ENCODE measurements at regions not wholly inside any gene's neighbourhood (a gene's known extent, or its start where the extent isn't known, plus 50 kb on each side); places are given as distances from the start of the nearest gene placed in this dataset.

DNA sequence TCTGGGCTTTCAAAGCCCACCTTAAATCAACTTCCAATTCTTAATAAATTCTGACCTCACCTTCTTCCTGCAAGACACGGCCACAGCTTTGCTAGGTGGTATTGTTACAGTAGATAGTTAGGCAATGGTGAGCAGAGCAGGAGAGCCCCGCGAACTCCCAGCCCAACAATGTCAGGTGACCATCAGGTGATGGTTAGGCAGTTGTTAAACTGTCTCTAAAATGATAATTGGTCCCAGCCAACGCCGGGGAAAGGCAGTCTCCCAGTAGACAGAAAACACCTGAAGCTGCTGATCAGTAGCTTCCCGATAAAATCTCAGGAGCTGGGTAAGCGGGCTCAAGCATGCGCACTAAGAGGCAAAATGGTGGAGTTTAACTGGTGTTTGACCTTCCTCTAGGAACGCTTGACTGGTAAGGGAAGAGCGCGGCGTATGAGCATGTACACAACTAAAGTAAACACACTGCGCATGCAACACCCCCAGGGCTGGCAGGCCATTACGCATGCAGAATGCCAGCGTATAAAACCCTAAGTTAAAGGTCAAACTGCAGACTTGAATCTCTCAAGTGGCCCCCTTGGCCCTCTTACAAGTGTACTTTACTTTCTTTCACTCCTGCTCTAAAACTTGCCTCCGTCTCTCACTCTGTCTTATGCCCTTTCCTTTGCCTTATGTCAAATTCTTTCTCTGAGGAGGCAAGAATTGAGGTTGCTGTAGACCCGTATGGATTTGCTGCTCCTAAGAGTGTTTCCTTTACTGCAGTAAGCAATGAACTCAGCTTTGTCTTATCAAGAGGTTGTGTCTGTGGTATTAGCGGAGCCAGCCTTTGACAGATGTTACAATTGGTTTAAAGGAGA is 113.5 kb downstream of the C12orf75 start:
- H3K4me2 ChIP-seq (ENCODE audit: low read depth, low read length), result no peak overlapping the region
- no peak overlapping the region for H3K27ac ChIP-seq (ENCODE audit: extremely low read length, insufficient read depth, low read length)
- no peaks in the 10 kb centered on the region for H3K36me3 ChIP-seq (replicated peaks in 1 of 2; ENCODE audit: control insufficient read depth in 1 of 2, insufficient read depth in 2 of 2, low read length in 2 of 2)
- no peaks in the 10 kb centered on the region for H3K4me1 ChIP-seq (ENCODE audit: insufficient read depth, low read length)
- H4K20me1 ChIP-seq (ENCODE audit: insufficient read depth, low read length), result no peaks in the 10 kb centered on the region
- intact Hi-C loops (cut with micrococcal nuclease; ENCODE audit: unreplicated experiment) (no loop called here), in situ Hi-C loops (cut with HindIII; ENCODE audit: extremely low pct_ligation_motif_present, low pct_unique_long_range_greater_than_20kb) (no loop called here)
- no peak overlapping the region for H3K9ac ChIP-seq (ENCODE audit: insufficient read depth, low read depth, low read length)
- H3K4me3 ChIP-seq (replicated peaks in 1 of 3; ENCODE audit: insufficient read depth in 1 of 3, low read depth in 2 of 3, low read length in 3 of 3), result no peak overlapping the region
- 59% methylated on average over 18 of the region's 18 CpGs for WGBS (ENCODE audit: low lambda C conversion rate)
- ChIA-PET POLR2A (no interaction called here), CTCF (ENCODE audit: low intra/inter-chr PET ratio, low total read pairs) (no interaction called here)
- no peak for DNase-seq (ENCODE audit: low spot score)
- no TSS peak for BruUV-seq (replicated peaks)
- H3K79me2 ChIP-seq (ENCODE audit: insufficient read depth, low read length), result no peaks in the 10 kb centered on the region
- H3K9me3 ChIP-seq (ENCODE audit: low read length), result no peaks in the 10 kb centered on the region
- no peaks in the 10 kb centered on the region; a peak in 1 of 5 replicates for H3K27me3 ChIP-seq (ENCODE audit: control insufficient read depth in 1 of 2, insufficient read depth in 2 of 2, low read length in 2 of 2)
- TF ChIP-seq NR2C2 (CRISPR knock-in tag; IDR thresholded peaks at IDR 0.05; ENCODE audit: borderline replicate concordance) (no peak), FOXA1 (IDR thresholded peaks at IDR 0.05) (no peak), FOXA1 (CRISPR knock-in tag; IDR thresholded peaks at IDR 0.05) (peak; percentile 16; the same call in 1 of the 2 replicates)
- no peak overlapping the region for H2AFZ ChIP-seq (ENCODE audit: low read length)
- ATAC-seq, result no peak
- no peak for FAIRE-seq

DNA sequence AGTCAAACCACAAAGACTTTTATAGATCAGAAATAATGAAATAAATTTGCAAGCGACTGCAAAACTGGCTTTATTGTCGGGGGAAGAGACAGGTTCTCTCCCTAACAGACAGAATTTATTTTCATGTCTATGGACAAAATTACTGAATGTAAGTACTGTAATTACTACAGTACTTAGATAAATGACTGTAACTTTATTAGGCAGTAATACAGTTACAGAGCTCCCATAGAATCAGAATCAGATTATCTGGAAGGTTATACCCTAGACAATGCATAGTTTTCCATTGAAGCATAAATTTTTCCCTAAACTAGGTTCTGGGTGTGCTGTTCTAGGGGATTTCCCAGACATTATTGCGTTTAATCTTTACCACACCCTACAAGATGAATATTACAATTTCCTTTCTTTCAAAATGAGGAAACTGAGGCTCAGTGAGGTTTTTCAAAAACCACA is 114.2 kb downstream of the C12orf75 start:
- Histone ChIP-seq H3K4me1 (ENCODE audit: insufficient read depth, low read length) (no peaks in the 10 kb centered on the region), H3K36me3 (replicated peaks in 1 of 2; ENCODE audit: control insufficient read depth in 1 of 2, insufficient read depth in 2 of 2, low read length in 2 of 2) (no peaks in the 10 kb centered on the region), H3K9ac (ENCODE audit: insufficient read depth, low read depth, low read length) (no peak overlapping the region), H3K9me3 (ENCODE audit: low read length) (no peaks in the 10 kb centered on the region), H3K79me2 (ENCODE audit: insufficient read depth, low read length) (no peaks in the 10 kb centered on the region), H3K4me2 (ENCODE audit: low read depth, low read length) (no peak overlapping the region), H3K27ac (ENCODE audit: extremely low read length, insufficient read depth, low read length) (no peak overlapping the region), H4K20me1 (ENCODE audit: insufficient read depth, low read length) (no peaks in the 10 kb centered on the region), H3K27me3 (ENCODE audit: control insufficient read depth in 1 of 2, insufficient read depth in 2 of 2, low read length in 2 of 2) (no peaks in the 10 kb centered on the region; a peak in 1 of 5 replicates), H2AFZ (ENCODE audit: low read length) (no peak overlapping the region), H3K4me3 (replicated peaks in 1 of 3; ENCODE audit: insufficient read depth in 1 of 3, low read depth in 2 of 3, low read length in 3 of 3) (no peak overlapping the region)
- TF ChIP-seq XBP1 (CRISPR knock-in tag; IDR thresholded peaks at IDR 0.05) (no peak), DPF2 (CRISPR knock-in tag; IDR thresholded peaks at IDR 0.05; ENCODE audit: borderline replicate concordance, low read depth) (no peak)
- 49% methylated on average over 3 of the region's 3 CpGs for WGBS (ENCODE audit: low lambda C conversion rate)
- ChIA-PET POLR2A (no interaction called here), CTCF (ENCODE audit: low intra/inter-chr PET ratio, low total read pairs) (no interaction called here)
- in situ Hi-C loops (cut with HindIII; ENCODE audit: extremely low pct_ligation_motif_present, low pct_unique_long_range_greater_than_20kb), result no loop called here
- no peak for DNase-seq (ENCODE audit: low spot score)
- no peak for FAIRE-seq
- intact Hi-C loops (cut with micrococcal nuclease; ENCODE audit: unreplicated experiment), result no loop called here
- BruUV-seq (replicated peaks), result no TSS peak
- ATAC-seq, result no peak
